ENCODE measurements at regions not wholly inside any gene's neighbourhood (a gene's known extent, or its start where the extent isn't known, plus 50 kb on each side); places are given as distances from the start of the nearest gene placed in this dataset.
A peak's percentile ranks its signal among the peaks of the same experiment; 100 is the strongest.

- TF ChIP-seq CUX1 (IDR thresholded peaks at IDR 0.05; ENCODE audit: insufficient replicate concordance, low read depth, low read length): no peak
- no peak for TF ChIP-seq MYB (IDR thresholded peaks at IDR 0.05; ENCODE audit: borderline replicate concordance, low read depth, low read length)
- TF ChIP-seq SMAD1 (IDR thresholded peaks at IDR 0.05; ENCODE audit: low read depth, partially characterized antibody): no peak
Measured at GRCh38 chr1:88124614-88125013, 559.5 kb upstream of the PKN2 start (continued).

DNA sequence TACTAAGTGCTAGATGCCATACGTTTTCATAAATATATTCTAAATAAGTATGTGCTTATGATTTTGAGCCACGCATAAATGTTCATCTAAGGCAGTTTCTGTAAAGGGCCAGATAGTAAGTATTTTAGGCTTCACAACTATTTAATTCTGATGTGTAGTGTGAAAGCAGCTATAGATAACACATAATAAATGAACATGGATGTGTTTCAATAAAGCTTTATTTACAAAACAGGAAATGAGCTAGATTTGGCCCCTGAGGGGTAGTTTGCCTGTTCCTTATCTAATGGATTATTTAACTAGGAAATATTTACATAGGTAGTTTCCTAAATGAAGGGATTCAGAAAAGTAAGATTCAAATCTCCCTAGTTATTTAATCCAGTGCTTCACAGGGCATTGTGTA, 557.6 kb upstream of the PKN2 start:
- in situ Hi-C loops (cut with MboI): no loop called here
- no peaks in the 10 kb centered on the region for H3K9me3 ChIP-seq (replicated peaks; ENCODE audit: control insufficient read depth, insufficient read depth, low read length)
- no peak for TF ChIP-seq CHD2 (IDR thresholded peaks at IDR 0.05; ENCODE audit: borderline replicate concordance, low read depth, low read length)
- TF ChIP-seq, protein P1, sequence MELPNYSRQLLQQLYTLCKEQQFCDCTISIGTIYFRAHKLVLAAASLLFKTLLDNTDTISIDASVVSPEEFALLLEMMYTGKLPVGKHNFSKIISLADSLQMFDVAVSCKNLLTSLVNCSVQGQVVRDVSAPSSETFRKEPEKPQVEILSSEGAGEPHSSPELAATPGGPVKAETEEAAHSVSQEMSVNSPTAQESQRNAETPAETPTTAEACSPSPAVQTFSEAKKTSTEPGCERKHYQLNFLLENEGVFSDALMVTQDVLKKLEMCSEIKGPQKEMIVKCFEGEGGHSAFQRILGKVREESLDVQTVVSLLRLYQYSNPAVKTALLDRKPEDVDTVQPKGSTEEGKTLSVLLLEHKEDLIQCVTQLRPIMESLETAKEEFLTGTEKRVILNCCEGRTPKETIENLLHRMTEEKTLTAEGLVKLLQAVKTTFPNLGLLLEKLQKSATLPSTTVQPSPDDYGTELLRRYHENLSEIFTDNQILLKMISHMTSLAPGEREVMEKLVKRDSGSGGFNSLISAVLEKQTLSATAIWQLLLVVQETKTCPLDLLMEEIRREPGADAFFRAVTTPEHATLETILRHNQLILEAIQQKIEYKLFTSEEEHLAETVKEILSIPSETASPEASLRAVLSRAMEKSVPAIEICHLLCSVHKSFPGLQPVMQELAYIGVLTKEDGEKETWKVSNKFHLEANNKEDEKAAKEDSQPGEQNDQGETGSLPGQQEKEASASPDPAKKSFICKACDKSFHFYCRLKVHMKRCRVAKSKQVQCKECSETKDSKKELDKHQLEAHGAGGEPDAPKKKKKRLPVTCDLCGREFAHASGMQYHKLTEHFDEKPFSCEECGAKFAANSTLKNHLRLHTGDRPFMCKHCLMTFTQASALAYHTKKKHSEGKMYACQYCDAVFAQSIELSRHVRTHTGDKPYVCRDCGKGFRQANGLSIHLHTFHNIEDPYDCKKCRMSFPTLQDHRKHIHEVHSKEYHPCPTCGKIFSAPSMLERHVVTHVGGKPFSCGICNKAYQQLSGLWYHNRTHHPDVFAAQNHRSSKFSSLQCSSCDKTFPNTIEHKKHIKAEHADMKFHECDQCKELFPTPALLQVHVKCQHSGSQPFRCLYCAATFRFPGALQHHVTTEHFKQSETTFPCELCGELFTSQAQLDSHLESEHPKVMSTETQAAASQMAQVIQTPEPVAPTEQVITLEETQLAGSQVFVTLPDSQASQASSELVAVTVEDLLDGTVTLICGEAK (IDR thresholded peaks at IDR 0.05; ENCODE audit: borderline replicate concordance): peak; percentile 72
- CTCF ChIA-PET: no interaction called here
- H4K20me1 ChIP-seq (ENCODE audit: control insufficient read depth, insufficient read depth): no peaks in the 10 kb centered on the region
- BruUV-seq (replicated peaks): no TSS peak
- no peaks in the 10 kb centered on the region for H3K36me3 ChIP-seq (ENCODE audit: control insufficient read depth in 2 of 2, insufficient read depth in 2 of 2, low read length in 1 of 2)
- no peak for ATAC-seq
- no peak for DNase-seq (ENCODE audit: low read depth, low spot score)
- POLR2A ChIA-PET: no interaction called here
- H3K4me1 ChIP-seq (ENCODE audit: control insufficient read depth, insufficient read depth, low read length): no peaks in the 10 kb centered on the region
- RAD21 ChIA-PET (ENCODE audit: unreplicated experiment): no interaction called here
- 46% methylated on average over 2 of the region's 2 CpGs for WGBS (ENCODE audit: insufficient coverage, insufficient replicate concordance, low lambda C conversion rate, missing lambda C conversion rate)
- no peak overlapping the region for H3K27ac ChIP-seq (ENCODE audit: control insufficient read depth, insufficient read depth)
- H3K9ac ChIP-seq (ENCODE audit: control insufficient read depth, insufficient read depth, low read length): no peak overlapping the region
- H2AFZ ChIP-seq (ENCODE audit: control insufficient read depth, low read depth, low read length): no peak overlapping the region
- no peak overlapping the region for H3K4me3 ChIP-seq
- no peaks in the 10 kb centered on the region for H3K27me3 ChIP-seq (replicated peaks in 1 of 2; ENCODE audit: control insufficient read depth in 2 of 2, insufficient read depth in 2 of 2, low read length in 1 of 2)
- intact Hi-C loops (cut with micrococcal nuclease; ENCODE audit: unreplicated experiment): no loop called here
- no peak for FAIRE-seq
- SMC1A ChIA-PET (ENCODE audit: uncharacterized antibody, unreplicated experiment): interaction anchor here (1.0 kb wide), 1 partner anchor 10 kb away, joined by 3 read pairs; no protein-coding TSS in a partner anchor
- H3K79me2 ChIP-seq (ENCODE audit: control insufficient read depth, insufficient read depth, low read length): no peaks in the 10 kb centered on the region
- no peak overlapping the region for H3K4me2 ChIP-seq (ENCODE audit: control insufficient read depth, insufficient read depth)

Data from GM12878 (cell line).